CD4-positive, alpha-beta T cell treated with Interferon alpha-2 for 1 hour (primary cell): ENCODE measurements at regions not wholly inside any gene's neighbourhood (a gene's known extent, or its start where the extent isn't known, plus 50 kb on each side); places are given as distances from the start of the nearest gene placed in this dataset.

ENCODE experiments used
- DNase-seq, 2 donors: peaks; one replicate each; pipeline ENCODE4 v3.0.0-alpha.2; 2020 to 2022

DNA sequence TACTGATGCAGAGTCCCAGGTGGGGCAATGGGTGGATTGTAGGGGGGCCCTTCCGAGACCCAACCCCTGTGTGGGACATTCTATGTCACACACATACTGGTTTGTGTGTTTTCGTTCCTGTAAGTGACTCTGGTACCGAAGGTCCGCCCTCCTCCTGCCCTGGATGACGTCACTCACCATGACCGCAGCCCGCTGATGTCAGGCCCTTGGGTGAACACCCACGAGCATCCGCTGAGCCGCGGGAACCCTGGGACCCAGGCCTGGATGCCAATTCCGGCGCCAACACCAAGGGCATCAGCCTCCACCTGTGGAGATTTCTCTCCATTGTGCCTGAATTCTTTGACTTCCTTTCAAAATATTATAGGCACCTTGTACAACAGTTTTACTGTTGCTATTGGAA lies 184.3 kb downstream of the MTRR start:
- DNase-seq, result no peak

GRCh38 chr5:8057769-8058168 lies 188.8 kb downstream of the MTRR start:
- no peak for DNase-seq

DNA sequence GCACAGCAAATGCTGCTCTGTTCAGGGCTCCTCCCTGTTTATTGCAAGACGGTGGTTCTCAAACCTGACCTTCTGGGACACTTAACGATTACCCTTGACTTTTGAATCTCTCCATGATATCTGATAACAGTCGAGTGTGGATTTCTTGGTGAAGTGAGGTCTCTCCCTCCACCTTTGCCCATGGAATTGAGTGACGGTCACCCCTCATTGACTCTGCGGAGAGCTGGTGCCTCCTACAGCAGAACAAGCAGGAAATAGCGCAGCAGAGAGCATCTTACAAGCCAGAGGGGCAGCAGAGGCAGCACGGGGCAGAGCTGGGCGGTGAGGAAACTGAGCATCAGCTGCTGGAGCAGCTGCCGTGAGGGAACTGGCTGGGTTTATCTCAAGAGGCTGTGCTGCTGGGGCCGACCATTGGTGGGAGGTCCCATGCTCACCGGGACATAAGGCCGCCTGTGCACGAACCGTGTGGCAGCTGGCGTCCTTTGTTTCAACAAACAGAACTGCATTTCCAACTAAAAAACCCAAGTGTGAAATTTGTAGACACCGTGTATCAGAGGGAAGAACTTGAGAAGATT lies 189.8 kb downstream of the MTRR start:
- no peak for DNase-seq

- no peak for DNase-seq
Measured at GRCh38 chr5:8059337-8059736, 190.4 kb downstream of the MTRR start.

DNA sequence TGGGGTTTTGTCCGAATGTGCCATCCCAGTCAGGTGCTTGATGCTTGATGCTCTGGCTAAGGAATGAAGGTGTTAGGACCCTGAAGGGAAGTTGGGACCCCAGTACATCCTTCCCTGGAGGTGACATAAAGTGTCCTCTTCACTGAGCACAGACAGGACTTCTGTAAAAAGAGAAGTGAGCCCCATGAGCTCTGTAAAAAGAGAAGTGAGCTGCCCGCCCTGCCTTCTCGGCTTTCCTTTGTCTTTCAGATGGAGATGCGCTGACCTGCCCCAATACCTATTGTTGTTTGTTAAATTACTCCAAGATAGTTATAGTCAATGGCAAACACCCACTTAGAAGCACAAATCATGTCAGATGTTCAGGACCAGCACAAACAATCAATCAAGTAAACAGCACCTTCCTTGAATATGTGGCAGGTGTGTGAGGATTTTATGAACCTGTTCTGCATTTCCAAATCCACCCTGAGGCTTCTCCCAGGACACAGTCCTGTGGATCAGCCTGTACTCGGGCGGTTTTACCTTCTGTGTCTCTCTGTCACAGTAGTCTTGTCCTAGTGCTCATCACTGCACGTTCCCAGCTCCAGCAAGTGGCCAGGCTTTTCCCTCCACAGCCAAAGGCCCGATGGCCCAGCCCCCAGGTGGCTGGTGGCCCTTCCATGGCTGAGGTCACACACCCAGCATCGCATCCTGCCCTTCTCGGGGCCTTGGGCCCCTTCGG lies 191.4 kb downstream of the MTRR start:
- DNase-seq, result no peak

DNA sequence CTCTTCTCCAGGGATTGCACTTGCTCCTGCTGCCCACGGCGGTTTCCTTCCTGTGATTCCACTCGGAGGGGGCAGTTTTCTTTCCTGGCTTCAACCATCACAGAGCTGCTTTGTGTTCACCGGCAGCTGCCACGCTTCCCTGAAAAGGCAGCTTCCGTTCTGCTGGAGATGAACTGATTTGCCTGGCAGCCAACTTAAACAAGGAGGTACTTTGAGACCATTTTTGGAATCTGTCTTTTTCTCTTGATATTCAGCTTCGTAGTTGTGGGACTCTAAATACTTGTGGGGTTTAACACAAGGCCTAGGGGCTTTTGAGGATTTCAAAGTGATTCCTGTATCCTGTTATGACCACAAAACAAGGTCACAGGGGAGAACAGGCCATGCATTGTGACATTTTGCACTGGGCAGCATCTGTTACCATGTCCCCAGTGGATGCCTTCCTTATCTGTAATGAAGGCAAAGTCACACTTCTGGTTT lies 192.0 kb downstream of the MTRR start:
- DNase-seq, result no peak

DNA sequence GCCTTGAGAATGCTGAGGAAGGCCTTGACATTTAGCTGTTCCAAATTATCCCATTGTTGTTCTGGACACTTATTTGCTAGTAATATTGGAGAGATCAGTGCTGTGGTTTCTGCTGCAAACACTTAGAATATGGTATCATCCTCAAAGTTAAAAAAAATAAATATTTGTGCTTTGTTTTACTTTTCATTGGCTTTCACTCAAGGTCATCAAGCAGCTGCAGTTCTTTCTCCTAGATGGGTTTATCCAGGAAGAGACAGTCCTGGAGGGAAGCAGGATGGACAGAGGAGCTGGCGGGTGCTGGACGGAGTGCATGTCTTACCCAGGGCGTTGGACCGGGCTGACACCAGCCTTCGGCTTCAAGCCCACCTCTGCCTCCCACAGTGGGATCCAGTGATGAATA lies 193.6 kb downstream of the MTRR start:
- DNase-seq, result no peak

- no peak for DNase-seq
Measured at GRCh38 chr5:8068078-8068477, 199.1 kb downstream of the MTRR start.

GRCh38 chr5:8070138-8070537 lies 201.2 kb downstream of the MTRR start:
- no peak for DNase-seq

DNA sequence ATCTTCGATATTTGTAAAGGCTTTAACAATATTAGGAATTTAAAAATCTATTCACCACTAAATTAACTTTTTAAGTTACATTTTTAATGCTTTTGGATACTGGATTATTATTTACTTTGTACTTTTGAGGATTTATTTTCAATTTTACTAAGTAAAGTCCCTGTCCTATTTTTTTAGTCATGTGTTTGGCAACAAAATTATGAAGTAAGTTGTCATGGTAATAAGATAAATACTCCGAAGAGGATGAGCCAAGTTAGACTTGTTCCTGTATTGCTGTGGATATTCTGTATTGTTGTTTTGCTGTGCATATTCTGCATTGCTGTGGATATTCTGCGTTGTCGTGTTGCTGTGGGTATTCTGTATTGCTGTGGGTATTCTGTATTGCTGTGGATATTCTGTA lies 210.1 kb downstream of the MTRR start:
- DNase-seq, result no peak

- DNase-seq, result no peak
Measured at GRCh38 chr5:8081179-8081578, 212.2 kb downstream of the MTRR start.

DNA sequence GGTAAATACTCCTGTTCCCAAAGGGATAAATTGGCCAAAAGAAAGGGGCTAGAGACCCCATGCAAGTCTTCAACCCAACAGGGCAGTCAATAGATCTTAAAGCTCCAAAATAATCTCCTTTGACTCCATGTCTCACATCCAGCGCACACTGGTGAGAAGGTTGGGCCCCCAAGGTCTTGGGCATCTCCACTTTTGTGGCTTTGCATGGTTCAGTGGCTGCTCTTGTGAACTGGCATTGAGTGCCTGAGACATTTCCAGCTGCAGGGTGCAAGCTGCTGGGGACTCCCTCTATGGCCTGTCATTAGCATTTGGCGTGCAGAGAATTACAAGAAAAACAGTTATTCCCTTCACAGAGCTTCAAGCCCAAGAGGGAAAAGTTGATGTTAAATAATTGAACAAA lies 224.7 kb downstream of the MTRR start:
- no peak for DNase-seq

DNA sequence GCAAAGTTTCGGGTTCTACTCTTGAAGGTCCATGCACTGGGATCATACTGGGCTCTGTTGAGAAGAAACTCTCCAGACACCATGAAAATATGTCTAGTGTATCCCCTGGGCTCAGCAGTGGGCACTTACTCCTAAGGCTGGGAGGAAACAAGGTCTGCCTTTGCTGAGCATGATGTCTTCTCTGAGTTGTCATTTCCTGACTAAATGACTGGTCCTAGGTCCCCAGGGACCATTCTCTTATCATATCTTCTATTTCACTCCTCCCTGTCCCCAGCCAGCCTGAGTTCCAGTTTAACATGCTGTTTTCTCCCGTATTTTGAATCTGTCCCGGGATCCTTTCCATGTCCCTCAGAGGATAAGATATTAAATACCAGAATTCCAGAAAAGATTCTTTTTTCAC lies 225.4 kb downstream of the MTRR start:
- no peak for DNase-seq

GRCh38 chr5:8097146-8097545 lies 228.2 kb downstream of the MTRR start:
- DNase-seq, result no peak

- no peak for DNase-seq
Measured at GRCh38 chr5:8098081-8098480, 229.1 kb downstream of the MTRR start.

DNA sequence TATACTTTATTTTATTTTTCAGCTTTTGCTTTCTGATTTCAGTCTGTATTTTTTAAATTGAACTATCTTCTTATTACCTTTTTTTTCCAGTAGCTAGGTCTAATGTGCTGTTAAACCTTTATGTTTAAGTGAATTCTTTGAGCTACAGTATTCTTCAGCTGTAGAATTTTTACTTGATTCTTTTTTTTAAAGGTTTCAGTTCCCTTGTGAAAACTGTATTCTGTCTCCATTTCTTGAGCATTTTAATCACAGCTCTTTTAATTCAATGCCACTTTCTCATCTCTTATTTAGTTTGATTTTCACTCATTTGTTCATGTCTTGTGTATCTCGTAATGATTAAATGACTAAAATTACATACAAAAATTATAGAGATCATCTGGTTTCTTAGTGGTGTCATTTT lies 233.8 kb downstream of the MTRR start:
- DNase-seq, result no peak

- DNase-seq, result no peak
Measured at GRCh38 chr5:8114597-8115266, 245.8 kb downstream of the MTRR start.

DNA sequence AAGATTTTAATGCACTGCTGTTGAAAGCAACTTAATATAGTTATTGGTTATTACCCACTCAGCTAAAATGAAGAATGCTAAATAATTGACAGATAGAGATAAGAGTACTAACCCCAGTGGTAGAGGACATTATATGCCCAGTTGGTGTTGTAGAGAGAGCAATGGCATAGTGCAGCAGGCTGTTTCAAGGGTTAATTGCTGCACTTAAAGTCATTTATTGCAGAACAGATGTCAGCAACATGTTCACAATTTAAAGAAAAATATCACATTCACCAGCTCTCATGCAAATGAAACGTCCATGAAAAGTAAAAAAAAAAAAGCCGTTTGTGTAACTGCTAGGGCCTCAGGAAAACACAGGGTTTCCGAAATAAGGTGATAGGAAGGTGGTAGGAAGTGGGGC lies 254.6 kb downstream of the MTRR start:
- no peak for DNase-seq

- no peak for DNase-seq
Measured at GRCh38 chr5:8134609-8135008, 265.7 kb downstream of the MTRR start.

DNA sequence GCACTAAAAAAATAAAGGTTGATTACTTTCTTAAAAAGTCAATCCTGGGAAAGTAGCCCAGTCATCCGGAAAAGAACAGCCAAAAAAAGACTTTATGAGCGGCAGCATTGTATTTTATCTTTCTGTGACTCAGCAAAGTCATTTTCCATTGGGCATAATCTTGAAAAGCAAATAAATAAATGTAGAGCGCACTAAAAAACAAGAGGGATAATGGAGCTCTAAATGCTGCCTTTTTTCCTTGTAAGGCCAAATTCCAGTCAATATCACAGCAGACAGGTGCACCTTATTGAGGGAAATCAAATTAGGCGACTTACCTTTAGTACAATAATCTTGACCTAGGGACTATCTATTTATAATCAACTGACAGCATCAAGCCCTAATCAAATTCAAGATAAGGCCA lies 266.8 kb downstream of the MTRR start:
- no peak for DNase-seq

DNA sequence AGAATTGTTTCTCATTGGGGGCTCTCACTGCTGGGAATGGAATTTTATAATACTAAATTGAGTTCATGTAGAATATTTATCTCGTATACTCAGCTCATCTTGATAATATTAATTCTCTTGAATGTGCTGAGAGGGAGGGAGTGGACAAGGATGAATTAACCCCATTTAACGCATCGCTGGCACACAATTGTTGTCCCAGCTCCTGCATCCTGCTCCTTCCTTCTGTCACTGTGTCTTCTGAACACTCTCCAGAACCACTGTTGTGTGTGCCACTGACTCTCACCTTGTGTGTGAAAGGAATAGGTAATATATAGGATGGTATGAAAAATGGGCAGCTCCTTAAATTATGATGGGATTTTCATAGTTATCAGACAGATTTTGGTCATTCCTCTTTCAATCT lies 267.3 kb downstream of the MTRR start:
- no peak for DNase-seq

DNA sequence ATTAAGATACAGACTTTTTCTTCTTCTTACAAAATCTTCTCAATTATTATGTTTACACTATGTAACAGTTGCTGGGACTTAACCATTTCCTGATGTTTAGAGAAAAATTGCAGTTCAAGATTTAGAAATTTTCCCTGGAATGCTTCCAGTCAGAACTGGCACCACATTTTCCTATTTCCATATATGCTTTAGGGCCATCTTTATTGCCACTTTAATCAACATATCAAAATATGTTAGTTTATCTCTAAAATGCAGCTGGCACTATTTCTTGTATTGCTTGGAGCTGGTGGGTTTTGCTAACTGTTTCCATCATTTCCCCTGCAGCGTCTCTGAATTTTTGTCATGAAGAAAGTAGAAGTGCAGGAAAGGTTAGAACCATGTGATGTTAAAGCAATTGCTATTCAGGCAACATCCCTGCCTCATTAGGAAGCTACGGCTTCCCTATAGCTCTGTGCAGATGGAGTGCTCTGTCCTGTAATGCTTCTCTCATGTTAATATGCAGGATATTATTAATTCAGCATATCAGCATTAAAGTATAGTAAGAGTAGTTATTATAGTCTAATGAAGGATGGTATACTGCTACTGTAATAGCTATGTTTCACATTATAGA lies 269.1 kb downstream of the MTRR start:
- no peak for DNase-seq

GRCh38 chr5:8138884-8139283 lies 269.9 kb downstream of the MTRR start:
- DNase-seq, result no peak

GRCh38 chr5:8150791-8151190 lies 281.8 kb downstream of the MTRR start:
- no peak for DNase-seq
